GM21825 (cell line): ENCODE measurements at regions not wholly inside any gene's neighbourhood (a gene's known extent, or its start where the extent isn't known, plus 50 kb on each side); places are given as distances from the start of the nearest gene placed in this dataset.
"Not testable (repeated sequence)": the region's sequence is repeated elsewhere in the genome, so short reads cannot be mapped to it uniquely, and the experiment has no call there.

Experiments
- ATAC-seq: cut with Tn5 transposase; IDR thresholded peaks from one replicate; pipeline ENCODE4 v1.9.1; 2021; ENCODE audit warnings: mild to moderate bottlenecking, moderate library complexity; ENCODE audit not compliant: unreplicated experiment

DNA sequence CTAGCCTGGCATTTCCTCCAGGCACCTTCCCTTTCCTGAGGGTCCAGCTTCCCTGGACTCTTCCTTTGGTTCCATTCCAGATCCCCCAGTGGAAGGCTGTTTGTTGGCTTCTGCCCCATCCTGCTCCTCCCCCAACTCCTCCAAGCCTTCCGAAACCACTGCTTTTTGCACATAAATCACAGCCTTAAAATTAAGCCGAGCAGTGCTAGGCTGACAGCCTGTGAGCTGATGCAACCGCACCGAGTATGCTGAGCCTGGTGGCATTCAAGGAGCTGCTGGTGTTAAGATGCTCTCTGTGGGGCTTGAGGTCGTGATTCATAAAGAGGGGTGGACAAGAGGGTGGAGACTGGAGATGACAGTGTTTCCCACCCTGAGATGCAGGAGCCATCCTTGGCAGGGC, 266.6 kb upstream of the C1orf174 start:
- no peak for ATAC-seq

DNA sequence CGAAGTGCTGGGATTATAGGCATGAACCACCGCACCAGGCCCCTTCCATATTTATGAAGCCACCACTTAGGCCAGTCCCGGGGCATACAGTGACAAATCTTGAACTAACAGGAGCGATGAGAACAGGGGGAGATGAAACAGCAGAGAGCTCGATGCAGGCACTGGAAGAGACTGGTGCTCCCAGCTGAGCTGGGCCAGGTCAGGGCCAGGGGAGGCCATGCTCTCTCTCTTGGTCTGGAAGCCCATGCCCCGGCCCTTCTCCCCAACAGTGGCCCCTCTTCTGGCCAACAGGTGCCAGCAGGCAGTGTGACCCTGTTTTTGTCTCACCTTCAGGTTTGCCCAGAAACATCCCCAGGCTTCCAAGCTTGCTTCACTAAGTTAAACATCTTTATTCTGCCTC, 269.9 kb upstream of the C1orf174 start:
- no peak for ATAC-seq

DNA sequence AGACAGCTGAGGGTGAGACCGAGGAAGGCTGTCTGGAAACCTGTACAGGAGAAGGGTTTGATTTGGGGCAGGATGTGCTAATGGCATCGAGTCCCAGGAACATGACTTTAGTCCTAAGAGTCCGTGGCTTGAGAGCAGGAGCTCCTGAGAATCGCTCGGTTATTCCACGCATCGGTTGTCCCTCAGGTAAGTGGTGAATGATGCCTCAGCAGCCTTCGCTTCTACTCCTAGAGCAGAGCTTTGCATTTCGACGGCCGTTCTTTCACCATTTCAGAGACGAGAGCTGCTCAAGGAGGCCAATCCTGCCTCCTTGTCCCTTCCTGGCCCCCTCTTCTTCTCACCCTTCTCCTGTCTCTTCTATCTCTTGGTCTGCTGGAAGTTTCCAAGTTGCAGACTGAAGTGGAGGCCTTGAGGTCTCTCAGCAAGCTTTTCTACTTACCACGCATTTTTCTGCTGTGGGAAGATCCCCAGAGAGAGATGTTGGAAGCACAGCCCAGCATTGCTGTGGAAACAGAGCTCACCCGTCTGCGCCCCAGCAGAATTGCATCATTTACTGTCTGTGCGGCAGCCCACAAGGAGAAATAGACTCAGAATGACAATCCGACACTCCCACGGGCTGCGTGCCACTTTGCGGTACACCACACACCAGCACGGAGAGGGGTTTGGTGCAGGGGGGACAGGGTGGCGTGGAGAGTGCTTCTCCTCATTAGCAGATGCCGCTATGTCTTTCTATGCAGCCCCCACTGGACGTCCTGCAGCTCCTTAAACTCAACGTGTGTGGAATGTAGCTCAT, 270.7 kb upstream of the C1orf174 start:
- ATAC-seq: no peak

DNA sequence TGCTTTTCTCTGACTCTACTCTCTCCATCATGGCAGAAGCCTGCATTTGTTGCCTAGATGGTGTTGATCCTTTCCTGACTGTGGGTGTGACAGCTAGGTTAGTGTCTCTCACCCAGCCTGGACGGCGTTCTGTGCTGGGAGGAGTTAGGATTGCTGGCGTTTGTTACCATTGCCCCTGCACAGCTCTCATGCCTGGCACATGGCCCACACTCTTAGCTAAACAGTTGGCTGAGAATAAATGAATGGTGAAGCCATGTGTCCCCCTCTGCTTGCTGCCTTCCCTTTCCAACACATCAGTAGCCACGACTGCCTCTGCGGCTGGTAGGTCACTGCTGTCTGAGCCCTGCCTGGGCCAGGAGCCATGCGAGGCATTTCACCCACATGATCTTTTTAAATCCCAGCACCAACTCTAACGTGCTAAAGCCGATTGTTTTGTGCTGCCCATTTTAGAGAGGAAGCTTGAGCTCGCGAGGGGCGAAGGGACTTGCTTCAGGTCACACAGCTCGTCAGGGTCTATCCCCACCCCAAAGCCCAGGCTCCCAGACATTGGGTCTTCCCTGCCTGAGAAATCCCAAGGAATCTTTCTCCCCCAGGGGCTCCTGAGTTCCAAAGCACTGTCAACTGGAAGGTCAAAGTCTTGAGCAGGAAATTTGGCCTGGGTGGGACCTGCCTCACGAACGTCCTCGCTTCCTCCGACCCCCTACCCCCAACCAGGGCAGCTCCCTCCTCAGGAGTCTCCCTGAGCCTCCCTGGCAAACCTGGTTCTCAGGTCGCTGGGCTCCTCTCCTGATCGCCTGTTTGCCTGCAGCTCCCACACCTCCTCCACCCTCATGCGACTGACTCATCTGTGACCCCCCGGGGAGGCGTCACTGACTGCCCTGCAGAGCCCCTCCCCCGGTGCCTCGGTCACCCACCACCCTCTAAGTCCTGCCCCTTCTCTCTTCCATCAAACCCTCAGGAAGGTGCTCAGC, 271.7 kb upstream of the C1orf174 start:
- ATAC-seq: no peak

DNA sequence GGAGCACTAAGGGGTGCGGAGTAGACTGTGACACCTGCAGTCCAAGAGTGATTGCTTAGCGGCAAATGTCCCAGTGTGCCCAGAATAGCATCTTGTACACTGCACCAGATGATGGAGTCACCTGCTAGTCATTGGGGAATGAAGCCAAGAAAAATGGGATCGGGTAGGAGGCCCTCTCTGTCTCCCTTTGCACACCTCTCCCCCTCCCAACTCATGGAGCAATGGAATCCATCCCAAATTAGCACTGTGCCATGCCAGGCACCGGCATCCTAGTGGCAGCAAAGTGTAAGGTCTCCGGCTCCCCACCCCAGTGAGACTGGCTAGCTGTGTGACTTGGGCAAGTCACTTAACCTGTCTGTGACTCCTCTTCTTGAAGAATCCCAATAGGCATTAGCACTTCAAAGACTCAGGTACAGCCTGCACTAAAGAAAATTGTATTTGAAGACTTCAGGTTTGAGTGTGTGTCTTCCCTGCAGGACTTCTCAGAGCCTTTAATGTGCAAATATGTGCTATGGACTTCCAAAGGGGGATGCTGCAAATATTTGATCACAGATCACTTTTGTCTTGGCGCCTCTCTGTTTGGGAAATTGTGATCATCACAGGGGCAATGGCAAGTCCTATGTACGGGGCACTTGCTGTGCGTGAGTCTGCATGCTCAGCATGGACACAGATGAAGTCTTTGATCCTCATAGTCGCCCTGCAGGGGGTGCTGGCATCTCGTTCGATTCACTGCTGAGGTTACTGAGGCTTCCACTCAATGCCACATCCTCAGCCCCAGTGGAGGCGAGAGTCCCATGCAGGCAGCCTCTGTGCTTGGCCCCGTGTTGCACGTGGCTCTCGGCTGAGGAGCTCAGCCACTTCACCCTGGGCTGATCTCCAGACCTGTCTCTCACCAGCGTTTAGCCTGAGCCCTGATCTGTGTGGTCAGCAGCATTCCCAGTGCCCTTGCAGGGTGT, 272.9 kb upstream of the C1orf174 start:
- ATAC-seq: no peak

DNA sequence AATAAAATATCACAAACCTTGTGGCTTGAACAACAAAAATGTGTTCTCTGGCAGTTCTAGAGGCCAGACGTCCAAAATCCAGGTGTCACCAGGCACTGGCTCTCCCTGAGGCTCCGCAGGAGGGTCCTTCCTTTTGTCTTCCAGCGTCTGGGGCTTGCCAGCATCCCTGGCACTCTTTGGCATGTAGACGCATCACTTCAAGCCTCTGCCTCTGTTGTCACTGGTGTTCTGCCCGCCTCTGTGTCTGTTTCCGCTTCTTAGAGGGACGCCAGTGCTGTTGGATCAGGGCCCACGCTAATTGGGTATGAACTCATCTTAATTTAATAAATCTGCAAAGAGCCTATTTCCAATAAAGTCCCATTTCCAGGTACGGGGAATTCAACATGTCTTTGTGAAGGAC, 273.7 kb upstream of the C1orf174 start:
- no peak for ATAC-seq

DNA sequence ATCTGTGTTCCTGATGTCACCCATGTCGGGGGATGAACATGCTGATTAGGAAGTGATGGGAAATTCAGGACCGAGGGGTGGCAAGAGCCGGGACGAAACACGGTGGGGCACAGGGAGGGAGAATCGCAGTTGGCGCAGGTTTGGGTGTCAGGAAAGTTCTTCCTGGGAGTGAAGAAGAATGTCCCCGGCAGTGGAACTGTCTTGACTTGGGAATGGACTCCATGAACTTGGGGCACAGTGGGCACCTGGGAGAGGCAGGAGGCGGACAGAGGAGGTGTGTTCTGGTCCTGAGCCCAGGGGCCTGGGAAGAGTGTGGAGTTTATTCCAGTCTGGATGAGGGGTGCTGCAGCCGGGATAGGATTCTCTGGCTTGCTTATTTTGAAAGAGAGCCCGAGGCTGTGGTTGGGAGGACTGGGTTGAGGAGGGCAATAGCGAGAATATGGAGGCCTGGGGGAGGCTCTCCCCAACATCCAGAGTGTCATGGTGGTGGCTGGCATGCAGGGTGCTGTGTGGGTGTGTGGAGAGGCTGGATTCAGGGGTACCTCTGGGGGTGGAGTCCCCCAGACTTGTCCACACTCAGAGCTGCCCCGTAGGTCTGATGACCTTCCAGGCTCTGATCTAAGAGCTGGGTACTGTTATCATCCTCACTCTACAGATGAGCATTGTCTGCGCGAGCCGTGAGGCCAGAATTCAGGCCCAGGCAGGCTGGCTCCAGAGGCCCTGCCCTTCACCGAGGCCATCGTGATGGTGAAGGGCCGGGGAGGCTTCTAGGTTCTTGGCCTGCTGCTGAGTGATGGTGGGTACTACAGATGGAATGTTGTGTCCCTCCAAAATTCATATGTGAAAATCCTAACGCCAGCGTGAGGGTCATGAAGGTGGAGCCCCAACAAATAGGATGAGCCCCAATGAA, 274.5 kb upstream of the C1orf174 start:
- no peak for ATAC-seq

DNA sequence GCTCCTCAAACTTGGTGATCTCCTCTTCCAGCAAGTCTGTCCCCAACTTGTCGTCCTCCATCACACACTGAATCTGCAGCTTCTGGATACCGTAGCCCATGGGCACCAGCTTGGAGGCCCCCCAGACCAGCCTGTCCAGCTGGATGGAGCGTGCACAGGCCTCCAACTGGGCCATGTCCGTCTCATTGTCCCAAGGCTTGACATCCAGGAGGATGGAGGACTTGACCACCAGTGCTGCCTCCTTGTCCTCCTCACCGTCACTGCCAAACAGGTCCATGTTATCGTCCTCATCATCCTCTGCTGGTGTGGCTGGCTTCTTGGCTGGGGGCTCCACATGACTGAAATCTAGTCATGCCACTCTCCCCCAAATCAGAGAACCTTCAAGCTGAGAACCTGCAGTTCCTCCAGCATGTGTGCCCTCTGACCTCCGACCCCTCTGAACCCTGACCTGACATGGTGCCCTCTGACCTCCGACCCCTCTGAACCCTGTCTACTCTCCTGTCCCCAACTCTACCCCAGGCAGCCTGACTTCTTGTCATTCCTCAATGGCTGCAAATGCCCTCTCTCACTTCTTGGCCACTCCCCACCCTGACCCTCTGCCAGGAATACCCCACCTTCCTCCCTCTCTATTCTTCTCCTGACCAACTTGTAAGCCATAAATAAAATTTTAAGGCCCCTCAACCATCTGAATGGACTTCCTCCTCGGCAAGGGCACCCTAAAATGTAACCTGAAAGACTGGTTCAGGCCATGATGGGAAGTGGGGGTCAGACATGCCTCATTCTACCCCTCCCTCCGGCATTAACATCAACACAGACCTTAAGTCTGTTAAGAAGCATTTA, 275.7 kb upstream of the C1orf174 start:
- ATAC-seq: no peak

DNA sequence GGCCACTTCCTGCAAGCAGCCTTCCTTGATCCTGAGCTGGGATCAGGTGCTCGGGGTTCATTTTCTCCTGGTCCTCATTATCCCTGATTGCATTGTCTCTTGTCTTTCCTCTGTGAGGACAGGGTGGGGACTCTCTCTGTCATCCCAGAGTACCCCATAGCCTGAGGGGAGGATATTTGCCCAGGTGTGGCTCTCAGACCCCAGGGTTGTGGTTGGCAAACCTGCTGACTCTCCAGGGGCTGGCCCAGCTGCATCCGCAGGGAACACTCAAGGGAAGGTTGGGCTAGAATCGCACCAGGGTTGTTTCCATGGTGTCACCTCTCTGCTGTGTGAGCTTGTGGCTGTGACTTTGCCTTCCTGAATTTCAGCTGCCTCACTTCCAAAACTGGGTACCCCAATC, 276.8 kb upstream of the C1orf174 start:
- ATAC-seq: no peak

DNA sequence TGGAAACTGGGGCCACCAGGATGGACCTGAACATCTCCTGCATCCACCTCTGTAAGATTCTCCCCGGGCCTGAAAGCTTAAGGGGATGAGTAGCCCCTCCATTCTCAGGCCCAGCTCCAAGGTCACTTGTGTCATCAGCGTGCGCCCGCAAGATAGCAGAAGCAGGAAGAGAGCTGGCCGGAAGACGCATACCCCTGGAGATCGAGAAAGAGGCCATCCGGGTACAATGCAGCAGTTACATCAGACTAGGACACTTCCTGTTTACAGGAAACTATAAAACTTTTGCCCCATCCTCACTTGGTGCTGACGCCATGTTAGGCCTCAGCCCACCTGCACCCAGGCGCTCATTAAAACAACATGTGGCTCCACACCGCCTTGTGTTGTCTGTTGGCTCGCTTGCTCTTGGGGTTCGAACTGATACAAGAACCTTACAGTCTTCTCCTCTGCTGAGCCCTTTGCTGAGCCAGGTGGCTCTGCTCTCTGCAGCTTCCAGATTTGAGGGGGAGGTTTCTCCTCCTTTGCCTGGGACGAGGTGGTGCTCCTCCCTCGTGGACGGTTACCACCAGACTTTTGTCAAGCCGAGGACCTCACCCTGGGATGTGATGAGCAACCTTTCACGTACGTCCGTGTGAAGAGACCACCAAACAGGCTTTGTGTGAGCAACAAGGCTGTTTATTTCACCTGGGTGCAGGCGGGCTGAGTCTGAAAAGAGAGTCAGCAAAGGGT, 277.5 kb upstream of the C1orf174 start:
- ATAC-seq: no peak

DNA sequence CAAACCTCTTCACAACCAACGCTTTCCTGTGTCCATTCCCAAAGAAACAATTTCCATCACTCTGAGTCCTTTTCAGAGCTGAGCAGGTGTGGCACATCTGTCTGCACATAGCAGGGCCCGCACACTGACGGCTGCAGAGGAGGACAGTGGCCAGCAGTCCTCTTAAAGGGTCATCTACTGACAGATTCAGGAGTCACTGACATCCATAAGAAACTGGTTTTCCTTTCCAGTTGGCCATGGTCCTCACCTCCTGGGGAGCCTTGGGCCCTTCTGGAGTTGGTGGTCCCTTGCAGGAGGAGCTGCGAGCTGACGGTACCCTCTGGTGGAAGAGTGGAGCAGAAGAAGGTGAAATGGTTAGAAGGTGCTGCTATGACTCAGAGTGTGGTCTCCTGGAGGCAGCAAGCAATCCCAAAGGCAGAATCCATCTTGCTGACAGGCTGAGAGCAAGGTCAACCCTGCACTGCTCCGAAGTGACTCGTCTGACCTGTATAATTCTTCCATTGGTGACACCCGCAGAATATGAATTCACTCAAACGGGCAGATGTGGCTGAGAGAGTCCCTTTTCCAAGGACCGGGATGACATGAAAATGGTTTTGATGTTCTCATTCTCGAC, 278.5 kb upstream of the C1orf174 start:
- no peak for ATAC-seq

DNA sequence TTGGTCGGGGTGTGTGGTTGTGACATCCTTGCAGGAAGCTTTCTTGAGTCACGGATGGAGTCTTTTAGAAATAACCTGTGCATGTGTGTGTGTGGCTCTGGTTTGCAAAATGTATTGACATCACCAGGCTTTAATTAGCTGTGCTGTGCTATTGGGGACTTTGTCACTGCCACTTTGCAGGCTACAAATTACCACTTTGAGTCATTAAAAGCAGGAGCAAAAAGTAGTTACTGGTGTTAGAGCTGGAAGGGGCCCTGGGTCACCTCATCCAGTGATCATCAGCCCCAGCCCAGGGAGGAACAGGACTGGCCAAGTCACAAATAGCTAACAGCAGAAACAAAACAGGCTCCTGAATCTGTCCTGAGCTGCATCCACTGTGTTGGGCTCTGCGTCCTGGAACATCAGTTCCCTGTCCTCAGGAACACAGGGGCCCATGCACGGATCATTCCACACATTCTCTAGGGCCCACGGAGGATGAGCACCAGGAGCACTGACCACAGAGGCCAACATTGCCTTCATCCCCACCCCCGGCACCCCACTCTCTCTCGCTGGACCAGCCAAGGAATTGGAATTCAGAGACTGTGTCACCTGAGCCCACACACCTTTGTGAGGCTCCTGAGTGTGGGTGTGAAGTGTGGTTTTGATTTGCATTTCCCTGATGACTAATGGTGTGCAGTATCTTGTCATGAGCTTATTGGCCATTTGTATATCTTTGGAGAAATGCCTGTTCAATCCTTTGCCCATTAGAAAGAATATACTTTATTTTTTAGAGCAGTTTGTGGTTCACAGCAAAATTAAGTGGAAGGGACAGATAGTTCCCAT, 280.1 kb upstream of the C1orf174 start:
- no peak for ATAC-seq

DNA sequence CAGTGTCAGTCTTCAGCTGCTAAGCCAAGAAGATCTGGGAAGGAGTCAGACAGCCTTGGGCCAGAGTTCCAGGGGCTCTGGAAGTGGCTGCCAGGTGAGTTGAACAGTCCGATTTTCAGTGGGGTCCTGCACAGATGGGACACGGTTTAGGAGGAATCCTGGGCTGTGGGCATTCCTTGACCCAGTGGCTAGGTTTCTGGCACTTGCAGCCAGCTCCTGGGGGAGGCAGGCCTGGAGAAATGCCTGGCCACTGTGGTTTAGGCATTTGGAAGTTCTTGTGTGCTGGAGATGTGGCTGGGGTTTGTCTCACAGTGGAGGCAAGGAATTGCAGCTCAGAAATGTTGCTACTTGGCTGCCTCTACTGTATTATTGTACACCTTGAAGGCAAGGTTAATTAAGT, 286.4 kb upstream of the C1orf174 start:
- not testable (repeated sequence) for ATAC-seq

DNA sequence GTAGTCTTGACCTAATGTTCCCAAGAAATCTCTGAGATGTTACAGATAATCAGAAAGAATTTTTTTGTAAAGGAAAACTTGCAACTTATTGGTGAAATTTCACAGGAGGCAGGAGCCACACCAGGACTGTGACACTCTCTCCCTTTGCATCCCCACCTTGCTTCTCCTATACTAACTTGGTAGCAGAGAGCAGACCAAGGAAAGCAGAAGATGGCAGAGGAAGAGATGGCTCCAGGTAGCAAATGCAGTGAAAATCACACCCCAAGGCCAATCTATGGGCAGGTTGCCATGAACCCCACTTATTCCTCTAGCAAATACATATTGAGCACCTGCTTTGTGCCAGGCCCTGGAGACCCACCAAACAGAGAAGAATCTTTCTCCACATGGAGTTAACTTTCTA, 303.4 kb upstream of the C1orf174 start:
- no peak for ATAC-seq

DNA sequence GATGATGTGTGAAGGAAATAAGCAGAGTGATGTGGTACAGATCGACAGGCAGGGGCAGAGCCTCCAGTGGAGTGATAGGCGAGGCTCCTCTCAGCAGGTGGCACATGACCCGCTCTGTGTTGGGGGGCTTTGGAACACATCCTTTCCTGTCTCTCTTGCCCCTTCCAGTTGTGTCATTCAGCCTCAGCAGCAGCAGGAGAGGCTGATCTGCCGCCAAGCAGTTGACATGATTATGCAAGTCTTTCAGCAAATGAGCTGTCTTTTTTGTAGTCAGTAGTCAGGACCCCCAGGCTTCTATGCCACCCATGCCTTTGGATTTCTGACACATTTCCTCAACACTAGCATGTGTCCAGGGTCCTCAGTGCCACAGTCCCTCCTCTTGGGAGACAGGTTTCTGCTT, 307.1 kb upstream of the C1orf174 start:
- no peak for ATAC-seq

DNA sequence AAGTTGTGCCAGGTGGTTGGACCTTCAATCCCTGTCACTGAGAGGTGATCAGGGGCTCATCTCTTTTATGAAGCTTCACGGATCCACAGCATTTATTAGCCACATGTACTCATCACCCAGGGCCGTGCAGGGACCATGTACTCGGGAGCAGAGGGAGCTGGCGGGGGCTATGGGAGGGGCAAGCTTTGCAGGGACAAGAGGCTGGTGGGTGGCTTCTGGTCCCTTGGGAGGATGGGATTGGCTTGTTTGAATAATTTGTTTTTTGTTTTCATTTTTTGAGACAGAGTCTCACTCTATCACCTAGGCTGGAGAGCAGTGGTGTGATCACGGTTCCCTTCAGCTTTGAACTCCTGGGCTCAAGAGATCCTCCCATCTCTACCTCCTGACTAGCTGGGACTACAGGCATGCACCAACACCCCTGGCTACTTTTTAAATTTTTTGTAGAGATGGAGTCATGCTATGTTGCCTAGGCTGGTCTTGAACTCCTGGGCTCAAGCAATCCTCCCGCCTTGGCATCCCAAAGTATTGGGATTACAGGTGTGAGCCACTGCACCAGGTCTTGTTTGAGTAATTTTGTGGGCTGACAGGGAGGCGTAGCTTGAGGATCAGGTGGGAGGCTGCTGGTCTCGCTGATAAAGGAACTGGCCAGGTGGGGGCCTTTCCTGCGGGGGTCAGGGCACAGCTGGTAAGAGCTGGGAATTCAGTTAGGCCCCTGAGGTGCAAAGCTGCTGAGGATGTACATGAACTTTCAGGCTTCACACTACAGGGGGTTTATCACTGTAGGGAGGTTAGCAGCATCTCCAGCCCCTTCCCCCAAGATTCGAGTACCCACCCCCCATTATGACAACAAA, 308.0 kb upstream of the C1orf174 start:
- ATAC-seq: no peak
